ENCODE measurements at regions not wholly inside any gene's neighbourhood (a gene's known extent, or its start where the extent isn't known, plus 50 kb on each side); places are given as distances from the start of the nearest gene placed in this dataset.

DNA sequence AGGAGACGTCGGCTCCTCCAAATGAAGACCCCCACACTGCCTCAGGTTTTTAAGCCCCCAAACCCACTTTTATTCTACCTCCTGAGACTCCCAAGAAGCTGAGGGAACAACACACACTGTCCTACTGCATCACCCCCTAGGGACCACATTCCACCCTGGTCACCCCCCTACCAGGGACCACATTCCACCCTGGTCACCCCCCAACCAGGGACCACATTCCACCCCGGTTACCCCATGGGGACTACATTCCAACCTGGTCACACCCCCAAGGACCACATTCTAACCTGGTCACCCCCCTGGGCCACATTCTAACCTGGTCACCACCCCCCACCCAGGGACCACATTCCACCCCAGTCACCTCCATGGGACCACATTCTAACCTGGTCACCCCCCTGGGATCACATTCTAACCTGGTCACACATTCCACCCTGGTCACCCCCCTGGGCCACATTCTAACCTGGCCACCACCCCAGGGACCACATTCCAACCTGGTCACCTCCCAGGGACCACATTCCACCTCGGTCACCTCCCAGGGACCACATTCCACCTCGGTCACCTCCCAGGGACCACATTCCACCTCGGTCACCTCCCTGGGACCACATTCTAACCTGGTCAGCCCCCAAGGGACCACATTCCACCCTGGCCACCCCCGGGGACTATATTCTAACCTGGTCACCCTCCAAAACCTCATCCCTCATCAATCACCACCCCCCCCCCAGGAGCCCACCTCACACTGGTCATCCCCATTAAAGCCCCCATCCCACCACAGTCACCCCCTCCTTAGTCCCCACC is 587.6 kb downstream of the NPHP4 start:
- ATAC-seq (no peak), DNase-seq (no peak)
- intact Hi-C loops (cut with DNase I, micrococcal nuclease), result no loop called here
- H3K4me3 ChIP-seq, result no peak overlapping the region
- H3K36me3 ChIP-seq (ENCODE audit: low read depth), result no peaks in the 10 kb centered on the region
- H3K9me3 ChIP-seq, result no peaks in the 10 kb centered on the region
- TF ChIP-seq, protein P1, sequence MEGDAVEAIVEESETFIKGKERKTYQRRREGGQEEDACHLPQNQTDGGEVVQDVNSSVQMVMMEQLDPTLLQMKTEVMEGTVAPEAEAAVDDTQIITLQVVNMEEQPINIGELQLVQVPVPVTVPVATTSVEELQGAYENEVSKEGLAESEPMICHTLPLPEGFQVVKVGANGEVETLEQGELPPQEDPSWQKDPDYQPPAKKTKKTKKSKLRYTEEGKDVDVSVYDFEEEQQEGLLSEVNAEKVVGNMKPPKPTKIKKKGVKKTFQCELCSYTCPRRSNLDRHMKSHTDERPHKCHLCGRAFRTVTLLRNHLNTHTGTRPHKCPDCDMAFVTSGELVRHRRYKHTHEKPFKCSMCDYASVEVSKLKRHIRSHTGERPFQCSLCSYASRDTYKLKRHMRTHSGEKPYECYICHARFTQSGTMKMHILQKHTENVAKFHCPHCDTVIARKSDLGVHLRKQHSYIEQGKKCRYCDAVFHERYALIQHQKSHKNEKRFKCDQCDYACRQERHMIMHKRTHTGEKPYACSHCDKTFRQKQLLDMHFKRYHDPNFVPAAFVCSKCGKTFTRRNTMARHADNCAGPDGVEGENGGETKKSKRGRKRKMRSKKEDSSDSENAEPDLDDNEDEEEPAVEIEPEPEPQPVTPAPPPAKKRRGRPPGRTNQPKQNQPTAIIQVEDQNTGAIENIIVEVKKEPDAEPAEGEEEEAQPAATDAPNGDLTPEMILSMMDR (IDR thresholded peaks at IDR 0.05), result no peak
- H3K4me1 ChIP-seq (ENCODE audit: low read depth), result no peaks in the 10 kb centered on the region

DNA sequence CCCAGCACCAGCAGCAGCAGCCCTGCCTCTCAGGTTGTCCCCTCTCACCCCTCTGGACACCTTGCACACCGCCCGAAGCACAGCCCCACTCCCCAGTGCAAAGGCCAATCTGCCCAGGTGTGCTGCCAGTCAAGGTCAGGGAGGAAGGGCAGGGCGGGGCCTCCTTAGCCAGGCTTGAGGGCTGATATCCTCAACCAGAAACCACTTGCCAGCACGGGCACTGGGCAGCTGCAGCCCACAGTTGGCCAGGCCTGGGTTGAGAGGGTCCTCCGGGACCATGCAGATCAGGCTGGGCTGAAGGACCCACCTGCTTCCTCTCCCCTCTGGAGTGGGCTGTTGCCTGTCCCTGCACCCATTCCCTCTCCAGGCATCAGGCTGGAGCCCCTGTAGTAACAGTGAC is 588.3 kb downstream of the NPHP4 start:
- H3K36me3 ChIP-seq (ENCODE audit: low read depth), result no peaks in the 10 kb centered on the region
- intact Hi-C loops (cut with DNase I, micrococcal nuclease), result no loop called here
- ATAC-seq, result no peak
- no peak overlapping the region for H3K4me3 ChIP-seq
- no peaks in the 10 kb centered on the region for H3K9me3 ChIP-seq
- TF ChIP-seq, protein P1 (IDR thresholded peaks at IDR 0.05), result no peak
- no peak for DNase-seq
- no peaks in the 10 kb centered on the region for H3K4me1 ChIP-seq (ENCODE audit: low read depth)

DNA sequence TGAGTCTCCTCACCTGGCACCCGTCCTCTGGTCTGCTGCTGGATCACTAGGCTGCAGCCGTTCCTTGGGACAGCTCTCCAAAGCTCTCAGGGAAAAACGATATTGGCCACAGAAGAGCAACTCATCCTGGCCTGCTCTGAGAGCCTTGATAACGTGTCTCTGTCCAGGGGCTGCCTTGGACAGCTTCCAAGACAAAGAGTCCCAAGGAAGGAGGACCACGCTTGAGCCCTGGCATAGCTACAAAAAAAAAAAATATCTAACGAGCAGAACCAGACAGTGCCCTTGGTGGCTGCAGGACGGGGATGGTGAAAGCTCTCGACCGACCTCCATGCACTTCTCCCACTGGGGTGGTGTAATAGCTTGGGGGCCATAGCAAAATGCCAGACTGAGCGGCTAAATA is 589.6 kb downstream of the NPHP4 start:
- TF ChIP-seq, protein P1 (IDR thresholded peaks at IDR 0.05), result no peak
- Histone ChIP-seq H3K4me1 (ENCODE audit: low read depth) (no peaks in the 10 kb centered on the region), H3K4me3 (no peak overlapping the region), H3K9me3 (no peaks in the 10 kb centered on the region), H3K36me3 (ENCODE audit: low read depth) (no peaks in the 10 kb centered on the region)
- intact Hi-C loops (cut with DNase I, micrococcal nuclease), result no loop called here
- no peak for ATAC-seq
- no peak for DNase-seq

DNA sequence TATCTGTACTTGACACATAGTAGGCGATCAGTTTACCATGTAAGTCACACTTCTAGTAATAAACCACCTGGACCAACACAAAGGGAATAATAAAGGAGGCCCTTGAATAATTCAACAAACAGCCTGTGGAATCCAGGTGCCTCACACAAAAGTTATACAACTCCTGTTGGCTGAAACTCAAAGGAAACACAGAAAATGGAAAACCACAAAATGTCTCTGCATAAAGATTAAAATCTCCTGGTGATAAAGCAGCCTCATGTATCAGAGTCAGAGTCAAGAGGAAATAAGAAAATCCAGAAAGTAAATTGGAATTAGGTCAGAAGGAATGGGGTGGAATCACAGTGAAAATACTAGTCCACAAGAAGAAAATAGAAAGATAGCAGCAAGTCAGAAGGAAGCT is 592.5 kb downstream of the NPHP4 start:
- intact Hi-C loops (cut with DNase I, micrococcal nuclease), result no loop called here
- TF ChIP-seq, protein P1 (IDR thresholded peaks at IDR 0.05), result no peak
- Histone ChIP-seq H3K36me3 (ENCODE audit: low read depth) (no peaks in the 10 kb centered on the region), H3K4me1 (ENCODE audit: low read depth) (no peaks in the 10 kb centered on the region), H3K9me3 (no peaks in the 10 kb centered on the region), H3K4me3 (no peak overlapping the region)
- DNase-seq (no peak), ATAC-seq (no peak)

DNA sequence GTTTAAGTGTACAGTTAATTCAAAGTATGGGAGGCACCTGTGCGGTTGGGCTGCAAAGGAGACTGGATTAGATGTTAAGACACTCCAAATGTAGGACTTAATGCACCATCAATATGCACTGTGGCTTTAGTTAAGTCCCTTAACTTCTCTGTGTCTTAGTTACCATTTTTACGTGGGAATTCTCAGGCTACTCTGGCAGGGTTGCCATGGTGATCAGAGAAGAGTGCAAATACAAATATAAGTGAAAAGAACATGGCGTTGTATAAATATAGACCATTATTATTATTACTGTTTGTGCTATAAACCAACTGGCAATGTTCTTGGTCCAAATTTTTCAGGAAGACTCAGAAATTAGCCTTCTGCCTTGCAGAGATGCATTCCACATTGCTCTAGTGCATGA is 595.6 kb downstream of the NPHP4 start:
- no peak for ATAC-seq
- no peaks in the 10 kb centered on the region for H3K4me1 ChIP-seq (ENCODE audit: low read depth)
- intact Hi-C loops (cut with DNase I, micrococcal nuclease), result no loop called here
- H3K36me3 ChIP-seq (ENCODE audit: low read depth), result no peaks in the 10 kb centered on the region
- no peak overlapping the region for H3K4me3 ChIP-seq
- TF ChIP-seq, protein P1 (IDR thresholded peaks at IDR 0.05), result no peak
- H3K9me3 ChIP-seq, result no peaks in the 10 kb centered on the region
- DNase-seq, result no peak

Data from mucosa of descending colon (tissue), 3 donors.